ENCODE measurements at regions not wholly inside any gene's neighbourhood (a gene's known extent, or its start where the extent isn't known, plus 50 kb on each side); places are given as distances from the start of the nearest gene placed in this dataset.

DNA sequence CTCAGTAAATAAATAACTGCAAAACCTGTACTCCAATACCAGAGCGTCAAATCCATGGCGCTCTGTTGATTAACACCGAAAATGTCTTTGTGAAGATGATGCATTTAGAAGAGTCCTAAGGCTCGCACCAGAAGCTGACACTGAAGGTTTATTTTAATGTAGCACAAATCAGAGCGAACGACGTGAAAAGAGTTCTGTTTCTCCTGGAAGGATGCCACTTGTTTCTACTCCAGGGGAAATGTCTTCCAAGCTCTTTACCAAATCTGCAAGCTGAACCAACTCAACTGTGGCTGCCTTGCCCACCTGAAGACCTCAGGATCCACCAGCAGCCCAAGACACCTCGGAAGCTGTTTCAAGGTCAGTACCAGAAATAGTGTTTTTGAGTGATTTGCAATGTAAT, 194.4 kb upstream of the MAF start:
- TF ChIP-seq, protein P1, sequence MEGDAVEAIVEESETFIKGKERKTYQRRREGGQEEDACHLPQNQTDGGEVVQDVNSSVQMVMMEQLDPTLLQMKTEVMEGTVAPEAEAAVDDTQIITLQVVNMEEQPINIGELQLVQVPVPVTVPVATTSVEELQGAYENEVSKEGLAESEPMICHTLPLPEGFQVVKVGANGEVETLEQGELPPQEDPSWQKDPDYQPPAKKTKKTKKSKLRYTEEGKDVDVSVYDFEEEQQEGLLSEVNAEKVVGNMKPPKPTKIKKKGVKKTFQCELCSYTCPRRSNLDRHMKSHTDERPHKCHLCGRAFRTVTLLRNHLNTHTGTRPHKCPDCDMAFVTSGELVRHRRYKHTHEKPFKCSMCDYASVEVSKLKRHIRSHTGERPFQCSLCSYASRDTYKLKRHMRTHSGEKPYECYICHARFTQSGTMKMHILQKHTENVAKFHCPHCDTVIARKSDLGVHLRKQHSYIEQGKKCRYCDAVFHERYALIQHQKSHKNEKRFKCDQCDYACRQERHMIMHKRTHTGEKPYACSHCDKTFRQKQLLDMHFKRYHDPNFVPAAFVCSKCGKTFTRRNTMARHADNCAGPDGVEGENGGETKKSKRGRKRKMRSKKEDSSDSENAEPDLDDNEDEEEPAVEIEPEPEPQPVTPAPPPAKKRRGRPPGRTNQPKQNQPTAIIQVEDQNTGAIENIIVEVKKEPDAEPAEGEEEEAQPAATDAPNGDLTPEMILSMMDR (IDR thresholded peaks at IDR 0.05; ENCODE audit: low read length, missing control alignments): no peak
- no peak overlapping the region for H3K4me3 ChIP-seq (replicated peaks; ENCODE audit: low read depth, low read length)
- DNase-seq (ENCODE audit: low read depth): no peak

DNA sequence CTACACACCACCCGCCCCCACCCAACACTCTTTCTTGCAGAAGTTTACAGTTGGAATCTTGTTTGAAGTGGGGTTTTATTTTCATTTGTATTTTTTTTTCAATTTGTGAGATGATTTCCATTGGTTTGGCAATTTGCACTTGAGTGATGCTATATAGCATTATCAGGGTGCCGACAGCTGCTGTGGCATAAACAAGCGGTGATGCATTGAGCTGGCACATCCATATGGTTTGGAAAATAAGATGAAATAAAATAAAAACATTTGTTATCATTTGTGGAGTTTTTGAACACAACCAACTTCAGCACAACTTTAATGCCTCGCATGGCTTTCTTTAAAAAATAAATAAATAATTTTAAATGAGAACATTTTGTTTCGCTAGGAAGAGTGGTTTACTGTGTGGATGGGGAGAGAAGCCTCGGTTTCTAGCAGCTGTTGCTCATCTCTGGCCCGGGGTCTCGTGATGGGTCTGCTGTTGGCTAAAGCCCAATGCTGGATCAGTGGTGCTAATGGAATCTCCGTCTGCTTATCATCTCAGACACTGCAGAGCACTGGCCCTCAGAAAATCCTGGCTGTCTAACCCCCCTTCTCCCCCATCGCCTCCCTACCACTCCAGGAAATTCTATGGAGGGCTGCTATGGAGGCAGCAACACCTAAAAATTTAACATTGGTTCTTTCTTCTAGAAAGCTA, 192.3 kb upstream of the MAF start:
- TF ChIP-seq, protein P1 (IDR thresholded peaks at IDR 0.05; ENCODE audit: low read length, missing control alignments): no peak
- no peak overlapping the region for H3K4me3 ChIP-seq (replicated peaks; ENCODE audit: low read depth, low read length)
- no peak for DNase-seq (ENCODE audit: low read depth)

- DNase-seq (ENCODE audit: low read depth): no peak
- H3K4me3 ChIP-seq (replicated peaks; ENCODE audit: low read depth, low read length): no peak overlapping the region
- TF ChIP-seq, protein P1 (IDR thresholded peaks at IDR 0.05; ENCODE audit: low read length, missing control alignments): no peak
These were observed 191.5 kb upstream of the MAF start for GRCh38 chr16:79792076-79792475.

DNA sequence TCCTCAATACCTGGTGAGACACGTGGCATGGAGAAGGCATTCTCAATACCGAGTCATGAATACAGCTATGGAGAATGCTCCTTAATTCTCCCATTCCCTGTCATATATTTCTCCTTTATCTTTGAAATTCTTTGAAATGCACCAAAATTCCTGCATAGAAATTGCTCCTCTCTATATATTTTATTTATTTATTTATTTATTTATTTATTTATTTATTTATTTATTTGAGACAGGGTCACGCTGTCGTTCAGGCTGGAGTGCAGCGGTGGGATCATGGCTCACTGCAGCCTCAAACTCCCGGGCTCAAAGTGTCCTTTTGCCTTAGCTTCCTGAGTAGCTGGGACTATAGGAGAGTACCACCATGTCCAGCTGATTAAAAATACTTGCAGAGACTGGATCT, 190.3 kb upstream of the MAF start:
- no peak overlapping the region for H3K4me3 ChIP-seq (replicated peaks; ENCODE audit: low read depth, low read length)
- TF ChIP-seq, protein P1 (IDR thresholded peaks at IDR 0.05; ENCODE audit: low read length, missing control alignments): no peak
- DNase-seq (ENCODE audit: low read depth): no peak

- TF ChIP-seq, protein P1 (IDR thresholded peaks at IDR 0.05; ENCODE audit: low read length, missing control alignments): no peak
- no peak overlapping the region for H3K4me3 ChIP-seq (replicated peaks; ENCODE audit: low read depth, low read length)
- DNase-seq (ENCODE audit: low read depth): no peak
These were observed 188.4 kb upstream of the MAF start for GRCh38 chr16:79788949-79789348.

DNA sequence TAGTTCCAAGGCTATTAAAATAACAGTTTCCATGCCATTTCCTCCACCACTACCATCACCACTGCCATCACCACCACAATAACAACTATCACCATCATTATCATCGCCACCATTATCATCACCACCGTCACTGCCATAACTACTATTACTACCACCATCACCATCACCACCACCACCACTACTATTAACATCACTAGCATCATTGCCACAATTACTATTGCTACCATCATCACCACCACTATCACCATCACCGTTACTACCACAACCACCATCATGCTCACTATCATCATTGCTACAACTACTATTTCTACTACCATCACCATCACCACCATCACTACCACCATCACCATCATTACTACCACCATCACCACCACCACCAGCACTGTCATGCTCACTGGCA, 185.9 kb upstream of the MAF start:
- H3K4me3 ChIP-seq (replicated peaks; ENCODE audit: low read depth, low read length): no peak overlapping the region
- TF ChIP-seq, protein P1 (IDR thresholded peaks at IDR 0.05; ENCODE audit: low read length, missing control alignments): no peak
- DNase-seq (ENCODE audit: low read depth): no peak

DNA sequence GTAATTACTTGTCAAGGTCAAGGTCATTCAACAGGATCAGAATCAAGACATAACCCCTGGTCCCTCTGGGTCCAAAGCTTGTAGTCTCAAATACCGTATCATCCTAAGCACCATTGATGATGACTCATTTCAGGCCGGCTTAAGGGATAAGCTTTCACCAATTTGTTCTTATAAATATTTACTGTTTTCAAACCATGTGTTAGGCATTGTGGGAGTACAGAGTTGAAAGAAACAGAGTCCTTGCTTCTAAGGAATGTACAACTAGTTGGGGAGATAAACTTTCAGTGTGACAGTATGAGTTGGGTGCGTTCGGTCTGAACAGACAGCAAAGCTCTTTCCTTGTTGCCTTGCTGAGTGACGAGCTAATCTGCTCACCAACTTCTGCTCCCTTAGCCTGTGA, 183.5 kb upstream of the MAF start:
- no peak for DNase-seq (ENCODE audit: low read depth)
- TF ChIP-seq, protein P1 (IDR thresholded peaks at IDR 0.05; ENCODE audit: low read length, missing control alignments): no peak
- no peak overlapping the region for H3K4me3 ChIP-seq (replicated peaks; ENCODE audit: low read depth, low read length)
